ENCODE measurements at regions not wholly inside any gene's neighbourhood (a gene's known extent, or its start where the extent isn't known, plus 50 kb on each side); places are given as distances from the start of the nearest gene placed in this dataset.

- TF ChIP-seq, protein P1, sequence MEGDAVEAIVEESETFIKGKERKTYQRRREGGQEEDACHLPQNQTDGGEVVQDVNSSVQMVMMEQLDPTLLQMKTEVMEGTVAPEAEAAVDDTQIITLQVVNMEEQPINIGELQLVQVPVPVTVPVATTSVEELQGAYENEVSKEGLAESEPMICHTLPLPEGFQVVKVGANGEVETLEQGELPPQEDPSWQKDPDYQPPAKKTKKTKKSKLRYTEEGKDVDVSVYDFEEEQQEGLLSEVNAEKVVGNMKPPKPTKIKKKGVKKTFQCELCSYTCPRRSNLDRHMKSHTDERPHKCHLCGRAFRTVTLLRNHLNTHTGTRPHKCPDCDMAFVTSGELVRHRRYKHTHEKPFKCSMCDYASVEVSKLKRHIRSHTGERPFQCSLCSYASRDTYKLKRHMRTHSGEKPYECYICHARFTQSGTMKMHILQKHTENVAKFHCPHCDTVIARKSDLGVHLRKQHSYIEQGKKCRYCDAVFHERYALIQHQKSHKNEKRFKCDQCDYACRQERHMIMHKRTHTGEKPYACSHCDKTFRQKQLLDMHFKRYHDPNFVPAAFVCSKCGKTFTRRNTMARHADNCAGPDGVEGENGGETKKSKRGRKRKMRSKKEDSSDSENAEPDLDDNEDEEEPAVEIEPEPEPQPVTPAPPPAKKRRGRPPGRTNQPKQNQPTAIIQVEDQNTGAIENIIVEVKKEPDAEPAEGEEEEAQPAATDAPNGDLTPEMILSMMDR (tag by site-specific recombination; IDR thresholded peaks at IDR 0.05), result no peak
- no peak for TF ChIP-seq SP2 (tag by site-specific recombination; IDR thresholded peaks at IDR 0.05)
- no peak for TF ChIP-seq PBX3 (CRISPR knock-in tag; IDR thresholded peaks at IDR 0.05)
- TF ChIP-seq, protein P2, sequence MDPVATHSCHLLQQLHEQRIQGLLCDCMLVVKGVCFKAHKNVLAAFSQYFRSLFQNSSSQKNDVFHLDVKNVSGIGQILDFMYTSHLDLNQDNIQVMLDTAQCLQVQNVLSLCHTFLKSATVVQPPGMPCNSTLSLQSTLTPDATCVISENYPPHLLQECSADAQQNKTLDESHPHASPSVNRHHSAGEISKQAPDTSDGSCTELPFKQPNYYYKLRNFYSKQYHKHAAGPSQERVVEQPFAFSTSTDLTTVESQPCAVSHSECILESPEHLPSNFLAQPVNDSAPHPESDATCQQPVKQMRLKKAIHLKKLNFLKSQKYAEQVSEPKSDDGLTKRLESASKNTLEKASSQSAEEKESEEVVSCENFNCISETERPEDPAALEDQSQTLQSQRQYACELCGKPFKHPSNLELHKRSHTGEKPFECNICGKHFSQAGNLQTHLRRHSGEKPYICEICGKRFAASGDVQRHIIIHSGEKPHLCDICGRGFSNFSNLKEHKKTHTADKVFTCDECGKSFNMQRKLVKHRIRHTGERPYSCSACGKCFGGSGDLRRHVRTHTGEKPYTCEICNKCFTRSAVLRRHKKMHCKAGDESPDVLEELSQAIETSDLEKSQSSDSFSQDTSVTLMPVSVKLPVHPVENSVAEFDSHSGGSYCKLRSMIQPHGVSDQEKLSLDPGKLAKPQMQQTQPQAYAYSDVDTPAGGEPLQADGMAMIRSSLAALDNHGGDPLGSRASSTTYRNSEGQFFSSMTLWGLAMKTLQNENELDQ (tag by site-specific recombination; IDR thresholded peaks at IDR 0.05; ENCODE audit: low read depth), result no peak
- TF ChIP-seq ZNF600 (tag by site-specific recombination; IDR thresholded peaks at IDR 0.05), result no peak
- TF ChIP-seq TSHZ1 (tag by site-specific recombination; IDR thresholded peaks at IDR 0.05; ENCODE audit: borderline replicate concordance), result no peak
- TF ChIP-seq BCL11A (tag by site-specific recombination; IDR thresholded peaks at IDR 0.05; ENCODE audit: low read depth), result no peak
Observed at GRCh38 chr10:63711361-63711760, 190.2 kb downstream of the REEP3 start.
